ENCODE measurements at regions not wholly inside any gene's neighbourhood (a gene's known extent, or its start where the extent isn't known, plus 50 kb on each side); places are given as distances from the start of the nearest gene placed in this dataset.

GRCh38 chr3:117026401-117026800 lies 316.8 kb downstream of the TUSC7 start:
- TF ChIP-seq CTCF (IDR thresholded peaks at IDR 0.05): no peak
- no peak for TF ChIP-seq POLR2A (IDR thresholded peaks at IDR 0.05)

All from adrenal gland (tissue), 5 donors.